ENCODE measurements at regions not wholly inside any gene's neighbourhood (a gene's known extent, or its start where the extent isn't known, plus 50 kb on each side); places are given as distances from the start of the nearest gene placed in this dataset.

DNA sequence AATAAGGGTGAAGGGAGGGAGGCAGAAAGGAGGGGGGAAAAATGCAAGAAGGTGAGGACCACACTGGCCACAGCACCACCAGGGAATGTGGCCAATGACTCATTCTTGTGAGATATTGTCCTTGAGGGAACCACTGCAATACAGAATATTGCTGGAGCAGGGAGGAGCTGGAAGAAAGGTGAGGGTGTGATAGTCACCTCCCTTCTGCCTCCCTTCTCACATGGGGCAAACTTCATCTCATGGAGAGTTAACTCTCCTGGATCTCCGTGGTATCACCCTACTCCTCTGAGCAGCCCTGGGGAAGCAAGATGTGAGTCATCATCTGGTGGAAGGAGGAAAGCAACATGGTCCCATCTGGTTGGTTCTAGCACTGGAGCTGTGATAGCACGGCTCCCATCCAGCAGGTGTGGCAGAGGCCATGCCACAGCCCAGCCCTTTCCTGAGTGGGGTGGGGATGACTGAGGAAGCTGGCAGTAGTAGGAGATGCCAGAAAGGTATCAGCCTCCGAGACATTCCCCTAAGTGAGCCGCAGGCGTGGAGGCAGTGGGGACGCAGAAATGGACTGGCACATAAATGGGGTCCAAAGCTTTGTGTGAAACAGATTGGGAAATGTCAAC is 115.9 kb upstream of the LPP start:
- no peak for TF ChIP-seq TAF1 (IDR thresholded peaks at IDR 0.05; ENCODE audit: borderline replicate concordance, insufficient read depth, low read length)
- TF ChIP-seq SIN3A (IDR thresholded peaks at IDR 0.05; ENCODE audit: borderline replicate concordance, insufficient read depth, low read length) = no peak
- no peak for TF ChIP-seq FOXP2 (optimal IDR thresholded peaks at IDR 0.05; ENCODE audit: borderline replicate concordance, extremely low read depth, extremely low read length, insufficient read depth)

DNA sequence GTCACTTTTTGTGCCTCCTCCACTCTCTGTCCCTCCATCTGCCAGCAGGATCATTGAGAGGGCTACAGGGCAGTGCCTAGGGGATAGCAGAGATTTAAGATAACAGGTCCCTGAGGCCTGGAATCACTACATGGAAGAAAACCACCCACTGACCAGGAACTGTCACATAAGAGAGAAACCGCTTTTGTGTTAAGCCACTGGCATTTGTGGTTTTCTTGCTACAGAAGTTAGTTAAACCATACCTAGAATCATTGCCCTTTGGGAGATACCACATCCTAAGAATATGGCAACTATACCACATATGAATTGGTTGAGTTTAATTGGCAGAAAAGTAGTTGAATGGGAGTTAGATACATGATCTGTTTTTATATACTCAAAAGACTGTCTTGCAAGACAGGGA is 112.8 kb upstream of the LPP start:
- TF ChIP-seq POLR2AphosphoS5 (IDR thresholded peaks at IDR 0.05; ENCODE audit: low read depth, low read length) (no peak), SIN3A (IDR thresholded peaks at IDR 0.05; ENCODE audit: borderline replicate concordance, insufficient read depth, low read length) (no peak), FOXP2 (optimal IDR thresholded peaks at IDR 0.05; ENCODE audit: borderline replicate concordance, extremely low read depth, extremely low read length, insufficient read depth) (no peak), TAF1 (IDR thresholded peaks at IDR 0.05; ENCODE audit: borderline replicate concordance, insufficient read depth, low read length) (no peak)
- TF ChIP-seq, protein P1, sequence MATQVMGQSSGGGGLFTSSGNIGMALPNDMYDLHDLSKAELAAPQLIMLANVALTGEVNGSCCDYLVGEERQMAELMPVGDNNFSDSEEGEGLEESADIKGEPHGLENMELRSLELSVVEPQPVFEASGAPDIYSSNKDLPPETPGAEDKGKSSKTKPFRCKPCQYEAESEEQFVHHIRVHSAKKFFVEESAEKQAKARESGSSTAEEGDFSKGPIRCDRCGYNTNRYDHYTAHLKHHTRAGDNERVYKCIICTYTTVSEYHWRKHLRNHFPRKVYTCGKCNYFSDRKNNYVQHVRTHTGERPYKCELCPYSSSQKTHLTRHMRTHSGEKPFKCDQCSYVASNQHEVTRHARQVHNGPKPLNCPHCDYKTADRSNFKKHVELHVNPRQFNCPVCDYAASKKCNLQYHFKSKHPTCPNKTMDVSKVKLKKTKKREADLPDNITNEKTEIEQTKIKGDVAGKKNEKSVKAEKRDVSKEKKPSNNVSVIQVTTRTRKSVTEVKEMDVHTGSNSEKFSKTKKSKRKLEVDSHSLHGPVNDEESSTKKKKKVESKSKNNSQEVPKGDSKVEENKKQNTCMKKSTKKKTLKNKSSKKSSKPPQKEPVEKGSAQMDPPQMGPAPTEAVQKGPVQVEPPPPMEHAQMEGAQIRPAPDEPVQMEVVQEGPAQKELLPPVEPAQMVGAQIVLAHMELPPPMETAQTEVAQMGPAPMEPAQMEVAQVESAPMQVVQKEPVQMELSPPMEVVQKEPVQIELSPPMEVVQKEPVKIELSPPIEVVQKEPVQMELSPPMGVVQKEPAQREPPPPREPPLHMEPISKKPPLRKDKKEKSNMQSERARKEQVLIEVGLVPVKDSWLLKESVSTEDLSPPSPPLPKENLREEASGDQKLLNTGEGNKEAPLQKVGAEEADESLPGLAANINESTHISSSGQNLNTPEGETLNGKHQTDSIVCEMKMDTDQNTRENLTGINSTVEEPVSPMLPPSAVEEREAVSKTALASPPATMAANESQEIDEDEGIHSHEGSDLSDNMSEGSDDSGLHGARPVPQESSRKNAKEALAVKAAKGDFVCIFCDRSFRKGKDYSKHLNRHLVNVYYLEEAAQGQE (IDR thresholded peaks at IDR 0.05; ENCODE audit: insufficient read depth in 1 of 2, low read depth in 2 of 2, low read length in 2 of 2) = no peak

DNA sequence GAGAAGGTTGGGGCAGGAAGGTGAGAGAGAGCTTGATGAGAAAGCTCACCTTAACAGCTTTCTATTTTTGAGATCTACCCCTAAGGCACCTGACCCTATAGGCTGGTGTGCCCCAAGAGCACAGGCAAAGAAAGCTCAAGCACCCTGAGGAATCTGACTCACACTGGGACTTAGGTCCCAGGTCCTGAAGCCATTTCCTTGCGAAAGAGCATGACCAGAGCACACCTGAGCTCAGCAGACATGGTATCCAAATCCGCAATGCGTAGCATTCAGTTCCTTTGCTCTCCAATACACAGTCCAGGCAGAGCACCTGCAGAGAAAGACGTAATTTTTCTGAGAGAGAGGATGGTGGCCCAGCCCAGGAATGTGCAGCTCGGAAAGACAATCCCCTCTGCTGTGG is 112.1 kb upstream of the LPP start:
- TF ChIP-seq, protein P1 (IDR thresholded peaks at IDR 0.05; ENCODE audit: insufficient read depth in 1 of 2, low read depth in 2 of 2, low read length in 2 of 2) = no peak
- TF ChIP-seq SIN3A (IDR thresholded peaks at IDR 0.05; ENCODE audit: borderline replicate concordance, insufficient read depth, low read length) (no peak), POLR2AphosphoS5 (IDR thresholded peaks at IDR 0.05; ENCODE audit: low read depth, low read length) (no peak), FOXP2 (optimal IDR thresholded peaks at IDR 0.05; ENCODE audit: borderline replicate concordance, extremely low read depth, extremely low read length, insufficient read depth) (no peak), TAF1 (IDR thresholded peaks at IDR 0.05; ENCODE audit: borderline replicate concordance, insufficient read depth, low read length) (no peak)

DNA sequence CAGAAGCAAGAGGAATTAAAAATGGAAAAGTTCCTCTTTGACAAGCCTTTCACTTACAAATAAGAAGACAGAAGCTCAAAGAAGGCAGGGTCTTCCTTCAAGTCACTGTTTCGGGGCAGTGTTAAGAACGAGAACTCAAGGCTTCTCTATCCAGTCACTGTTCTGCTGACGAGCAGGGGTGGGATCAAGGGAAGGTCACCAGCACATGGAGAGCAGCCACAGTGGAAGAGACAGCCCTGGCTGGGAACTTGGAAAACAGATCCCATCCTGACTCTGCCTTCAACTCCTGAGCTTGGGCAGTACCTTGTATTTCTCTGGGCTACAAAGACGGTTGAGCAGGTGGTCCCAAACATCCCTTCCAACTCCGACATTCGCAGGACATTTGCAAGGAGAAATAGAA is 111.5 kb upstream of the LPP start:
- no peak for TF ChIP-seq SIN3A (IDR thresholded peaks at IDR 0.05; ENCODE audit: borderline replicate concordance, insufficient read depth, low read length)
- TF ChIP-seq TAF1 (IDR thresholded peaks at IDR 0.05; ENCODE audit: borderline replicate concordance, insufficient read depth, low read length) = no peak
- TF ChIP-seq, protein P1 (IDR thresholded peaks at IDR 0.05; ENCODE audit: insufficient read depth in 1 of 2, low read depth in 2 of 2, low read length in 2 of 2) = no peak
- TF ChIP-seq FOXP2 (optimal IDR thresholded peaks at IDR 0.05; ENCODE audit: borderline replicate concordance, extremely low read depth, extremely low read length, insufficient read depth) = no peak
- TF ChIP-seq POLR2AphosphoS5 (IDR thresholded peaks at IDR 0.05; ENCODE audit: low read depth, low read length) = no peak

DNA sequence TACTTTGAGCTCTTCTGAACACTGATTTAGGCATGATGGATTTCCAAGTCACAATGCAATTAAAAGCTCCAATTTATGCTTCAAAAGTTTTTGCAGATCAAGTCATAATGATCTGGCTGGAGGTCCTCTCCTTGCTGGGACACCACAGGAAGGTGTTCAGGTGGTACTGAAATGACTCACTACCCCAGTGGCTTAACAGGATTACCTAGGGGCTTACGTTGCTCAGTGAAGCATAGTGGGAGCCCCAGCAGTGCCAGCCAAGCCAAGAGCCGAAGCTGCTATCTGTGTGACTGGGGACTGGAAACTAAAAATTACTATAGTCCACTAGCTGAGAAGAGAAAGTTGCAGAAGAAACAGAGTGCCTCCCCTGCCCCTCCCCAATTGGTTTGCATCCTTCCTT is 110.1 kb upstream of the LPP start:
- TF ChIP-seq, protein P1 (IDR thresholded peaks at IDR 0.05; ENCODE audit: insufficient read depth in 1 of 2, low read depth in 2 of 2, low read length in 2 of 2) = no peak
- TF ChIP-seq TAF1 (IDR thresholded peaks at IDR 0.05; ENCODE audit: borderline replicate concordance, insufficient read depth, low read length) (no peak), POLR2AphosphoS5 (IDR thresholded peaks at IDR 0.05; ENCODE audit: low read depth, low read length) (no peak), FOXP2 (optimal IDR thresholded peaks at IDR 0.05; ENCODE audit: borderline replicate concordance, extremely low read depth, extremely low read length, insufficient read depth) (no peak)

All from PFSK-1 (cell line).